ENCODE measurements at regions not wholly inside any gene's neighbourhood (a gene's known extent, or its start where the extent isn't known, plus 50 kb on each side); places are given as distances from the start of the nearest gene placed in this dataset.

- TF ChIP-seq CTCF (IDR thresholded peaks at IDR 0.05; ENCODE audit: insufficient read depth, low read length, missing control alignments), result no peak
- ChIA-PET POLR2A (no interaction called here), CTCF (no interaction called here)
- no peak for DNase-seq (ENCODE audit: low read depth, low spot score)
- H3K4me3 ChIP-seq (ENCODE audit: low read depth, low read length), result no peak overlapping the region
These were observed 202.7 kb downstream of the SALL1 start for GRCh38 chr16:50948268-50948930.

- CTCF ChIA-PET, result no interaction called here
- DNase-seq (ENCODE audit: low read depth, low spot score), result no peak
- H3K4me3 ChIP-seq (ENCODE audit: low read depth, low read length), result no peak overlapping the region
- POLR2A ChIA-PET, result no interaction called here
- TF ChIP-seq CTCF (IDR thresholded peaks at IDR 0.05; ENCODE audit: insufficient read depth, low read length, missing control alignments), result no peak
These were observed 203.2 kb downstream of the SALL1 start for GRCh38 chr16:50947826-50948225.

- CTCF ChIA-PET, result no interaction called here
- DNase-seq (ENCODE audit: low read depth, low spot score), result no peak
- H3K4me3 ChIP-seq (ENCODE audit: low read depth, low read length), result no peak overlapping the region
- TF ChIP-seq CTCF (IDR thresholded peaks at IDR 0.05; ENCODE audit: insufficient read depth, low read length, missing control alignments), result no peak
- POLR2A ChIA-PET, result no interaction called here
These were observed 204.5 kb downstream of the SALL1 start for GRCh38 chr16:50946606-50947005.

- CTCF ChIA-PET, result no interaction called here
- H3K4me3 ChIP-seq (ENCODE audit: low read depth, low read length), result no peak overlapping the region
- no peak for TF ChIP-seq CTCF (IDR thresholded peaks at IDR 0.05; ENCODE audit: insufficient read depth, low read length, missing control alignments)
- POLR2A ChIA-PET, result no interaction called here
- DNase-seq (ENCODE audit: low read depth, low spot score), result no peak
These were observed 204.2 kb downstream of the CYLD start for GRCh38 chr16:50946098-50946497.

GRCh38 chr16:50945171-50945570 is 203.3 kb downstream of the CYLD start:
- DNase-seq (ENCODE audit: low read depth, low spot score), result no peak
- no peak for TF ChIP-seq CTCF (IDR thresholded peaks at IDR 0.05; ENCODE audit: insufficient read depth, low read length, missing control alignments)
- POLR2A ChIA-PET, result no interaction called here

GRCh38 chr16:50944436-50944835 is 202.6 kb downstream of the CYLD start:
- POLR2A ChIA-PET, result no interaction called here
- H3K4me3 ChIP-seq (ENCODE audit: low read depth, low read length), result no peak overlapping the region
- no peak for TF ChIP-seq CTCF (IDR thresholded peaks at IDR 0.05; ENCODE audit: insufficient read depth, low read length, missing control alignments)
- DNase-seq (ENCODE audit: low read depth, low spot score), result no peak
- CTCF ChIA-PET, result no interaction called here

More at GRCh38 chr16:50945171-50945570, 203.3 kb downstream of the CYLD start:
- no peak overlapping the region for H3K4me3 ChIP-seq (ENCODE audit: low read depth, low read length)
- CTCF ChIA-PET, result no interaction called here
